ENCODE measurements at regions not wholly inside any gene's neighbourhood (a gene's known extent, or its start where the extent isn't known, plus 50 kb on each side); places are given as distances from the start of the nearest gene placed in this dataset.

- TF ChIP-seq CTCF (IDR thresholded peaks at IDR 0.05; ENCODE audit: low read length) (no peak), EZH2 (IDR thresholded peaks at IDR 0.05; ENCODE audit: borderline replicate concordance, low read length) (no peak)
Observed at GRCh38 chr13:71962126-71962525, 95.1 kb upstream of the DACH1 start.

Data from OCI-LY1 (cell line).